ENCODE measurements at regions not wholly inside any gene's neighbourhood (a gene's known extent, or its start where the extent isn't known, plus 50 kb on each side); places are given as distances from the start of the nearest gene placed in this dataset.

- TF ChIP-seq EZH2phosphoT487 (IDR thresholded peaks at IDR 0.05) (no peak), CTCF (IDR thresholded peaks at IDR 0.05) (no peak)
Measured at GRCh38 chr10:2784766-2785165, 282.6 kb upstream of the PFKP start.
